ENCODE measurements at regions not wholly inside any gene's neighbourhood (a gene's known extent, or its start where the extent isn't known, plus 50 kb on each side); places are given as distances from the start of the nearest gene placed in this dataset.
A peak's percentile ranks its signal among the peaks of the same experiment; 100 is the strongest.

DNA sequence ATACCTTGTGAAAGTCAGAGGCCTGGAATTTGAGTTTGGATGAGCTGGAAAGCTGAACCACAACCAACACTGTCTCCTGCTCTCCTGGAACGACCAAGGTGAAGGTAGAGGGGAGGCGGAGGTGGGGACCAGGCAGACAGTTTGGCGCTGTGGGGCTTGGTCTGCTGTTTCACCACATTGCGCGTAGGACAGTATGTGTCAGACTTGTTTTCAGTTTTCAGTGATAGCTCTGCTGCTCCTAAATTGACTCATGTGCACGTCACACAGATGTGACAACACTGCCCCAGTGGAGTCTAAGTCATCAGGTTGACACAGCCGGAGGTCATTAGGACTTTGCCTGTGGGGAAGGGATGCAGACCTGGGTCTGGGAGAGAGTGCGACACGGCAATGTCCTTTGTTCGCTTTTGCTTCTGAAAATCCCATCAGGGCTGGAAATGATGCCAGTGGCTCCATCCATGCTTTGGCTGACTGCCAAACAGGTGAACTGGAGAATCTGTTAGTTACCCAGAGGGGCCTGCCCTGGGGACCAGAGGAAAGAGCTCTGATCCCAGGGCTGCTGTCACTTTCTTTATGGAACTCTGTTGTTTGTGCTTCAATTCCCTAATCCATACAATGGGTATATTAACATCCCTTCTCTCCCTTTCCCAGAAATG, 255.5 kb downstream of the CDC5L start:
- peak overlapping the region; percentile 25 for H3K27ac Mint-ChIP-seq (ENCODE audit: low read depth, unreplicated experiment)
- CTCF ChIA-PET, result interaction anchor here (0.5 to 1.3 kb wide), 4 partner anchors 12 to 673 kb away, joined by 3 to 5 read pairs (median 4); no protein-coding TSS in a partner anchor
- H3K4me3 Mint-ChIP-seq (ENCODE audit: unreplicated experiment), result no peak overlapping the region
- H3K9me3 Mint-ChIP-seq (ENCODE audit: unreplicated experiment), result no peaks in the 10 kb centered on the region
- no TSS peak for BruUV-seq (replicated peaks)
- TF ChIP-seq, protein P1, sequence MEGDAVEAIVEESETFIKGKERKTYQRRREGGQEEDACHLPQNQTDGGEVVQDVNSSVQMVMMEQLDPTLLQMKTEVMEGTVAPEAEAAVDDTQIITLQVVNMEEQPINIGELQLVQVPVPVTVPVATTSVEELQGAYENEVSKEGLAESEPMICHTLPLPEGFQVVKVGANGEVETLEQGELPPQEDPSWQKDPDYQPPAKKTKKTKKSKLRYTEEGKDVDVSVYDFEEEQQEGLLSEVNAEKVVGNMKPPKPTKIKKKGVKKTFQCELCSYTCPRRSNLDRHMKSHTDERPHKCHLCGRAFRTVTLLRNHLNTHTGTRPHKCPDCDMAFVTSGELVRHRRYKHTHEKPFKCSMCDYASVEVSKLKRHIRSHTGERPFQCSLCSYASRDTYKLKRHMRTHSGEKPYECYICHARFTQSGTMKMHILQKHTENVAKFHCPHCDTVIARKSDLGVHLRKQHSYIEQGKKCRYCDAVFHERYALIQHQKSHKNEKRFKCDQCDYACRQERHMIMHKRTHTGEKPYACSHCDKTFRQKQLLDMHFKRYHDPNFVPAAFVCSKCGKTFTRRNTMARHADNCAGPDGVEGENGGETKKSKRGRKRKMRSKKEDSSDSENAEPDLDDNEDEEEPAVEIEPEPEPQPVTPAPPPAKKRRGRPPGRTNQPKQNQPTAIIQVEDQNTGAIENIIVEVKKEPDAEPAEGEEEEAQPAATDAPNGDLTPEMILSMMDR (IDR thresholded peaks at IDR 0.05; ENCODE audit: unreplicated experiment), result no peak
- no peaks in the 10 kb centered on the region for H3K27me3 Mint-ChIP-seq (ENCODE audit: insufficient read depth, unreplicated experiment)
- no peaks in the 10 kb centered on the region for H3K4me1 Mint-ChIP-seq (ENCODE audit: insufficient read depth, unreplicated experiment)
- peak; percentile 75 for DNase-seq (ENCODE audit: unreplicated experiment)
- POLR2A ChIA-PET, result no interaction called here
- intact Hi-C loops (cut with micrococcal nuclease), result no loop called here
- H3K36me3 Mint-ChIP-seq (ENCODE audit: insufficient read depth, unreplicated experiment), result no peaks in the 10 kb centered on the region

DNA sequence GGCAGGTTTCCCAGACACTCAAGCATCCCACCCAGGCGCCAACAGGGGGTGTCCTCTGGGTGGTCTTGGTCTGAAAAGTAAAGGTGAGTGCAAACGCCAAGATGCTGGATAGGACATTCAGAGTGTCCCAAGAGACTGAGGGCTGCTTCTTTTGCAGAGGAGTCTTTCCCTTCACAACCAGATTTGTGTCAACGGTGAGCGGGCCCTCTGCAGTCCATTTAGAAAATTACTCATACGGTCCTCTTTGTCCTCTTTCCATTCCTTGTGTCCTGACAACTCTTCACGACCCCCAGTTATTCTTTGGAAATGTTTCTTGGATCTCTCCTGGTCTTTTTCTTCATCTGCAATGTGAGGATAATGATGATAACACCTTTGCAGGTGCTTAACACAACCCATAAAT, 257.8 kb downstream of the CDC5L start:
- peaks cover 16% of the 10 kb centered on the region for H3K4me1 Mint-ChIP-seq (ENCODE audit: insufficient read depth, unreplicated experiment)
- H3K27ac Mint-ChIP-seq (ENCODE audit: low read depth, unreplicated experiment), result no peak overlapping the region
- BruUV-seq (replicated peaks), result no TSS peak
- TF ChIP-seq, protein P1 (IDR thresholded peaks at IDR 0.05; ENCODE audit: unreplicated experiment), result no peak
- H3K9me3 Mint-ChIP-seq (ENCODE audit: unreplicated experiment), result no peaks in the 10 kb centered on the region
- no peaks in the 10 kb centered on the region for H3K27me3 Mint-ChIP-seq (ENCODE audit: insufficient read depth, unreplicated experiment)
- POLR2A ChIA-PET, result no interaction called here
- H3K4me3 Mint-ChIP-seq (ENCODE audit: unreplicated experiment), result no peak overlapping the region
- intact Hi-C loops (cut with micrococcal nuclease), result no loop called here
- DNase-seq (ENCODE audit: unreplicated experiment), result no peak
- CTCF ChIA-PET, result interaction anchor here (0.9 to 3.1 kb wide), 3 partner anchors 15 to 263 kb away, joined by 3 to 15 read pairs (median 12); no protein-coding TSS in a partner anchor
- H3K36me3 Mint-ChIP-seq (ENCODE audit: insufficient read depth, unreplicated experiment), result no peaks in the 10 kb centered on the region

DNA sequence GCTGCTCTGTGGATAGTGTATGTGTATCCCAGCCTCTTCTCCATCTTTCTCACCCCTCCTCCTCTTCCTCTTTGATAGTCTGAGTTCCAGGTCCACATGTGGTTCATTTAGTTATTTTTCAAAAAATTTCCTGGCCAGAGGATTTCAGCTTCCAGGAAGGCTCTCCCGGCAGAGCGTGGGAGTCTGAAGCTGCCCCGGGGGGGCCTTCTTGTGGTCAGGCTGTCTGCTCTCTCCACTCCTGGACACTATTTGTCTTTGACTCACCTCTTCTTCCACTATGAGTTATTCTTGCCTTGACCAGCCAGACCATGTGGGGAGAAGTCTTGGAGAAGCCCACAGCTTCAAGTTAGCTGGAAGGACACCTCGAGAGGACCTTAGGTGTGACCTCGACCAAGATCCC, 258.8 kb downstream of the CDC5L start:
- ChIA-PET POLR2A (no interaction called here), CTCF (interaction anchor here (0.5 to 3.1 kb wide), 7 partner anchors 10 to 1963 kb away, joined by 3 to 18 read pairs (median 4); no protein-coding TSS in a partner anchor)
- TF ChIP-seq, protein P1 (IDR thresholded peaks at IDR 0.05; ENCODE audit: unreplicated experiment), result no peak
- Mint-ChIP-seq H3K9me3 (ENCODE audit: unreplicated experiment) (no peaks in the 10 kb centered on the region), H3K27ac (ENCODE audit: low read depth, unreplicated experiment) (no peak overlapping the region), H3K4me1 (ENCODE audit: insufficient read depth, unreplicated experiment) (peaks cover 24% of the 10 kb centered on the region), H3K36me3 (ENCODE audit: insufficient read depth, unreplicated experiment) (peaks cover 6% of the 10 kb centered on the region), H3K4me3 (ENCODE audit: unreplicated experiment) (no peak overlapping the region), H3K27me3 (ENCODE audit: insufficient read depth, unreplicated experiment) (no peaks in the 10 kb centered on the region)
- intact Hi-C loops (cut with micrococcal nuclease), result no loop called here
- BruUV-seq (replicated peaks), result no TSS peak
- peak; percentile 38 for DNase-seq (ENCODE audit: unreplicated experiment)

DNA sequence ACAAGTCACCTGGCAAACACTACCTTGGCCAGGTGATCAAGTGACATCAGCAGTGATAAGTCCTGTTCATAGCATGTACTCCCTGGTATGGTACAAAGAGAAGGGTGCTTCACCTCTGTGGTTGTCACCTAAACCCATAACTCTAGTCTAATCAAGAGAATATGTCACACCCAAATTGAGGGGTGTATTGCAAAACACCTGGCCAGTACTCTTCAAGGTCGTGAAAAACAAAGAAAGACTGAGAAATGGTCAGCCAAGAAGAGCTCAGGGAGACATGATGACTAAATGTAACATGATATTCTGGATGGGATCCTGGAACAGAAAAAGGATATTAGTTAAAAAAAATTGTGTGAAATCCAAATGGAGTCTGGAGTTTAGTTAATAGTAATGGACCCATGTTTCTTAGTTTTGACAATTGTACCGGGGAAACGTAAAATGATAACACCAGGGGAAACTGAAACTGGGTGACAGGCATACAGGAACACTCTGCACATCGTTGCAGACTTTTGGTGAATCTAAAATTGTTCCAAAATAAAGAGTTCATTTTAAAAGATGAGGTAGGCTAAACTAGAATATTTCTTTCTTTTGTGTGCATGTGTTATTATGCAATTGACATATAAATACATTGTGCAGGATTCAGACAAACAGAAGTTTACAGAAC, 262.0 kb downstream of the CDC5L start:
- Mint-ChIP-seq H3K27ac (ENCODE audit: low read depth, unreplicated experiment) (peak overlapping the region; percentile 64), H3K36me3 (ENCODE audit: insufficient read depth, unreplicated experiment) (peaks cover 6% of the 10 kb centered on the region), H3K27me3 (ENCODE audit: insufficient read depth, unreplicated experiment) (no peaks in the 10 kb centered on the region), H3K4me3 (ENCODE audit: unreplicated experiment) (no peak overlapping the region), H3K9me3 (ENCODE audit: unreplicated experiment) (no peaks in the 10 kb centered on the region), H3K4me1 (ENCODE audit: insufficient read depth, unreplicated experiment) (peaks cover 24% of the 10 kb centered on the region)
- DNase-seq (ENCODE audit: unreplicated experiment), result peak; percentile 78
- intact Hi-C loops (cut with micrococcal nuclease), result no loop called here
- no TSS peak for BruUV-seq (replicated peaks)
- TF ChIP-seq, protein P1 (IDR thresholded peaks at IDR 0.05; ENCODE audit: unreplicated experiment), result no peak
- ChIA-PET CTCF (interaction anchor here (0.6 to 2.0 kb wide), 6 partner anchors 14 to 1140 kb away, joined by 3 to 5 read pairs (median 3); no protein-coding TSS in a partner anchor), POLR2A (interaction anchor here (1.2 kb wide), 1 partner anchor 1073 kb away, joined by 3 read pairs; no protein-coding TSS in a partner anchor)

Data from MCF 10A (cell line).